ENCODE measurements at regions not wholly inside any gene's neighbourhood (a gene's known extent, or its start where the extent isn't known, plus 50 kb on each side); places are given as distances from the start of the nearest gene placed in this dataset.

DNA sequence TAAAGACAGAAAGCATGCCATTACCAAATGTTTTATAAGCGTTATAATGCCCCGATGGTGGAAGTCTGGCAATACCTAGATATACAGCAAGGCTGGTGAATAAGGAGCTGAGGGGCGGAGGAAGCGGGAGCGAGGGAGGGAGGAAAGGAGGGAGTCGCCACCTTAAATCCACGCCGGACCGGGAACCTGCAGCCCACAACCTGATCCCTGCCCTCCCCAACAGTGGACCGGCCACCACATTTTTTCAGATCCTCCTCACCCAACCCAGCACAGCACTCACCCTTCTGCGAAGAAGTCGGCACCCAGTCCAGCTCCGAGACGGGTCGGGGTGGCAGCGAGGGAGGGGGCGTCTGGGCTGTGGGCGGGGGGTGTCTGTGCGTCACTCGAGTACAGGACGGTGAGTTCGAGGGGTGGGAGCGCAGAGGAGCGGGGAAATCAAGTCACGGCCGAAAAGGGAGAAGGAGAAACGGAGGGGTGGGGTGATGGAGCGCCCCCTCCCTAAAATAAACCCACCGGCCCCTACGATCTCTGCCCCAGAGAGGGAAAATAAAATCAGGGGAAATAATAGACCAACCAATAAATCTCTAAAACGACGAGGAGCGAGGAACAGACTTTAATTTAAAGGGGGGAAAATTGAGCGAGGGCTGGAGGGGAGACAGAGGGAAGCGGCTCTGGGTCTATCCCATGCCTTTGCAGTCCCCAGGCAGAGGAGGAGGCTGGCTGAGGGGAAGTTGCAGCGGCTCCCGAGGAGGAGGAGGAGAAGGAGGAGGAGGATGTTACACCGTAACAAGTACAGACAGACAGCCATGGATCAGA is 96.5 kb upstream of the SERTAD2 start (continued):
- no peak for TF ChIP-seq NR1H2 (CRISPR knock-in tag; IDR thresholded peaks at IDR 0.05; ENCODE audit: borderline replicate concordance, low read depth)
- peak; percentile 54; the same call in 1 of the 2 replicates for TF ChIP-seq REL (CRISPR knock-in tag; conservative IDR thresholded peaks at IDR 0.05)
- no peak; the same call in 1 of the 2 replicates for TF ChIP-seq HDAC1 (CRISPR knock-in tag; IDR thresholded peaks at IDR 0.05)
- TF ChIP-seq MAF1 (CRISPR knock-in tag; IDR thresholded peaks at IDR 0.05; ENCODE audit: borderline replicate concordance), result no peak; the same call in 1 of the 2 replicates
- TF ChIP-seq SSRP1 (CRISPR knock-in tag; IDR thresholded peaks at IDR 0.05), result no peak
- TF ChIP-seq, protein P1, sequence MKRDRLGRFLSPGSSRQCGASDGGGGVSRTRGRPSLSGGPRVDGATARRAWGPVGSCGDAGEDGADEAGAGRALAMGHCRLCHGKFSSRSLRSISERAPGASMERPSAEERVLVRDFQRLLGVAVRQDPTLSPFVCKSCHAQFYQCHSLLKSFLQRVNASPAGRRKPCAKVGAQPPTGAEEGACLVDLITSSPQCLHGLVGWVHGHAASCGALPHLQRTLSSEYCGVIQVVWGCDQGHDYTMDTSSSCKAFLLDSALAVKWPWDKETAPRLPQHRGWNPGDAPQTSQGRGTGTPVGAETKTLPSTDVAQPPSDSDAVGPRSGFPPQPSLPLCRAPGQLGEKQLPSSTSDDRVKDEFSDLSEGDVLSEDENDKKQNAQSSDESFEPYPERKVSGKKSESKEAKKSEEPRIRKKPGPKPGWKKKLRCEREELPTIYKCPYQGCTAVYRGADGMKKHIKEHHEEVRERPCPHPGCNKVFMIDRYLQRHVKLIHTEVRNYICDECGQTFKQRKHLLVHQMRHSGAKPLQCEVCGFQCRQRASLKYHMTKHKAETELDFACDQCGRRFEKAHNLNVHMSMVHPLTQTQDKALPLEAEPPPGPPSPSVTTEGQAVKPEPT (CRISPR knock-in tag; IDR thresholded peaks at IDR 0.05; ENCODE audit: low read depth), result peak; percentile 54; the same call in 1 of the 2 replicates
- no peak for TF ChIP-seq ZNF510 (CRISPR knock-in tag; IDR thresholded peaks at IDR 0.05; ENCODE audit: low read depth)
- TF ChIP-seq, protein P2, sequence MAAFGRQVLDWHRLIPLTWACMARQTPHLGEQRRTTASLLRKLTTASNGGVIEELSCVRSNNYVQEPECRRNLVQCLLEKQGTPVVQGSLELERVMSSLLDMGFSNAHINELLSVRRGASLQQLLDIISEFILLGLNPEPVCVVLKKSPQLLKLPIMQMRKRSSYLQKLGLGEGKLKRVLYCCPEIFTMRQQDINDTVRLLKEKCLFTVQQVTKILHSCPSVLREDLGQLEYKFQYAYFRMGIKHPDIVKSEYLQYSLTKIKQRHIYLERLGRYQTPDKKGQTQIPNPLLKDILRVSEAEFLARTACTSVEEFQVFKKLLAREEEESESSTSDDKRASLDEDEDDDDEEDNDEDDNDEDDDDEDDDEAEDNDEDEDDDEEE (CRISPR knock-in tag; IDR thresholded peaks at IDR 0.05), result peak; percentile 17; the same call in 1 of the 2 replicates
- no peak for TF ChIP-seq RBM22 (optimal IDR thresholded peaks at IDR 0.05; ENCODE audit: low read length)
- no peak for TF ChIP-seq ZNF543 (CRISPR knock-in tag; IDR thresholded peaks at IDR 0.05)
- TF ChIP-seq GPN1 (CRISPR knock-in tag; IDR thresholded peaks at IDR 0.05; ENCODE audit: borderline replicate concordance), result no peak
- TF ChIP-seq, protein P3, sequence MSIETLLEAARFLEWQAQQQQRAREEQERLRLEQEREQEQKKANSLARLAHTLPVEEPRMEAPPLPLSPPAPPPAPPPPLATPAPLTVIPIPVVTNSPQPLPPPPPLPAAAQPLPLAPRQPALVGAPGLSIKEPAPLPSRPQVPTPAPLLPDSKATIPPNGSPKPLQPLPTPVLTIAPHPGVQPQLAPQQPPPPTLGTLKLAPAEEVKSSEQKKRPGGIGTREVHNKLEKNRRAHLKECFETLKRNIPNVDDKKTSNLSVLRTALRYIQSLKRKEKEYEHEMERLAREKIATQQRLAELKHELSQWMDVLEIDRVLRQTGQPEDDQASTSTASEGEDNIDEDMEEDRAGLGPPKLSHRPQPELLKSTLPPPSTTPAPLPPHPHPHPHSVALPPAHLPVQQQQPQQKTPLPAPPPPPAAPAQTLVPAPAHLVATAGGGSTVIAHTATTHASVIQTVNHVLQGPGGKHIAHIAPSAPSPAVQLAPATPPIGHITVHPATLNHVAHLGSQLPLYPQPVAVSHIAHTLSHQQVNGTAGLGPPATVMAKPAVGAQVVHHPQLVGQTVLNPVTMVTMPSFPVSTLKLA (IDR thresholded peaks at IDR 0.05), result no peak
- TF ChIP-seq ZNF790 (CRISPR knock-in tag; IDR thresholded peaks at IDR 0.05; ENCODE audit: borderline replicate concordance), result no peak
- TF ChIP-seq, protein P4, sequence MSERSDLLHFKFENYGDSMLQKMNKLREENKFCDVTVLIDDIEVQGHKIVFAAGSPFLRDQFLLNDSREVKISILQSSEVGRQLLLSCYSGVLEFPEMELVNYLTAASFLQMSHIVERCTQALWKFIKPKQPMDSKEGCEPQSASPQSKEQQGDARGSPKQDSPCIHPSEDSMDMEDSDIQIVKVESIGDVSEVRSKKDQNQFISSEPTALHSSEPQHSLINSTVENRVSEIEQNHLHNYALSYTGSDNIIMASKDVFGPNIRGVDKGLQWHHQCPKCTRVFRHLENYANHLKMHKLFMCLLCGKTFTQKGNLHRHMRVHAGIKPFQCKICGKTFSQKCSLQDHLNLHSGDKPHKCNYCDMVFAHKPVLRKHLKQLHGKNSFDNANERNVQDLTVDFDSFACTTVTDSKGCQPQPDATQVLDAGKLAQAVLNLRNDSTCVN (CRISPR knock-in tag; IDR thresholded peaks at IDR 0.05; ENCODE audit: borderline replicate concordance), result no peak
- no peak for TF ChIP-seq POLR2A (IDR thresholded peaks at IDR 0.05; ENCODE audit: insufficient read depth in 1 of 2, low read depth in 2 of 2, low read length in 2 of 2)
- TF ChIP-seq ZNF264 (CRISPR knock-in tag; IDR thresholded peaks at IDR 0.05), result no peak
- TF ChIP-seq ZNF724P (CRISPR knock-in tag; IDR thresholded peaks at IDR 0.05; ENCODE audit: borderline replicate concordance), result 0 out of 2 replicates have a peak, but pooled peaks have one; percentile 81
- TF ChIP-seq, protein P5, sequence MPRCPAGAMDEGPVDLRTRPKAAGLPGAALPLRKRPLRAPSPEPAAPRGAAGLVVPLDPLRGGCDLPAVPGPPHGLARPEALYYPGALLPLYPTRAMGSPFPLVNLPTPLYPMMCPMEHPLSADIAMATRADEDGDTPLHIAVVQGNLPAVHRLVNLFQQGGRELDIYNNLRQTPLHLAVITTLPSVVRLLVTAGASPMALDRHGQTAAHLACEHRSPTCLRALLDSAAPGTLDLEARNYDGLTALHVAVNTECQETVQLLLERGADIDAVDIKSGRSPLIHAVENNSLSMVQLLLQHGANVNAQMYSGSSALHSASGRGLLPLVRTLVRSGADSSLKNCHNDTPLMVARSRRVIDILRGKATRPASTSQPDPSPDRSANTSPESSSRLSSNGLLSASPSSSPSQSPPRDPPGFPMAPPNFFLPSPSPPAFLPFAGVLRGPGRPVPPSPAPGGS (CRISPR knock-in tag; IDR thresholded peaks at IDR 0.05), result peak; percentile 57; the same call in 1 of the 2 replicates
- TF ChIP-seq RARG (CRISPR knock-in tag; IDR thresholded peaks at IDR 0.05; ENCODE audit: low read depth), result no peak
- TF ChIP-seq, protein P6, sequence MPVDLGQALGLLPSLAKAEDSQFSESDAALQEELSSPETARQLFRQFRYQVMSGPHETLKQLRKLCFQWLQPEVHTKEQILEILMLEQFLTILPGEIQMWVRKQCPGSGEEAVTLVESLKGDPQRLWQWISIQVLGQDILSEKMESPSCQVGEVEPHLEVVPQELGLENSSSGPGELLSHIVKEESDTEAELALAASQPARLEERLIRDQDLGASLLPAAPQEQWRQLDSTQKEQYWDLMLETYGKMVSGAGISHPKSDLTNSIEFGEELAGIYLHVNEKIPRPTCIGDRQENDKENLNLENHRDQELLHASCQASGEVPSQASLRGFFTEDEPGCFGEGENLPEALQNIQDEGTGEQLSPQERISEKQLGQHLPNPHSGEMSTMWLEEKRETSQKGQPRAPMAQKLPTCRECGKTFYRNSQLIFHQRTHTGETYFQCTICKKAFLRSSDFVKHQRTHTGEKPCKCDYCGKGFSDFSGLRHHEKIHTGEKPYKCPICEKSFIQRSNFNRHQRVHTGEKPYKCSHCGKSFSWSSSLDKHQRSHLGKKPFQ (CRISPR knock-in tag; IDR thresholded peaks at IDR 0.05; ENCODE audit: insufficient replicate concordance), result peak; percentile 56

Data from HepG2 (cell line).